ENCODE measurements at regions not wholly inside any gene's neighbourhood (a gene's known extent, or its start where the extent isn't known, plus 50 kb on each side); places are given as distances from the start of the nearest gene placed in this dataset.
"Not testable (repeated sequence)": the region's sequence is repeated elsewhere in the genome, so short reads cannot be mapped to it uniquely, and the experiment has no call there.

GRCh38 chrX:18030656-18031055 is 169.6 kb upstream of the RAI2 start:
- TF ChIP-seq EZH2 (IDR thresholded peaks at IDR 0.05); POLR2AphosphoS5 (IDR thresholded peaks at IDR 0.05; ENCODE audit: borderline replicate concordance, low read depth, low read length); FOXP2 (optimal IDR thresholded peaks at IDR 0.05; ENCODE audit: control extremely low read depth, extremely low read length, insufficient read depth): not testable (repeated sequence)
